ENCODE measurements at regions not wholly inside any gene's neighbourhood (a gene's known extent, or its start where the extent isn't known, plus 50 kb on each side); places are given as distances from the start of the nearest gene placed in this dataset.

GRCh38 chr2:122816803-122817202 lies 1061.4 kb downstream of the TSN start:
- no peak for TF ChIP-seq CTCF (IDR thresholded peaks at IDR 0.05)
- no peaks in the 10 kb centered on the region for H3K27me3 Mint-ChIP-seq (ENCODE audit: unreplicated experiment)
- no peak overlapping the region for H3K27ac Mint-ChIP-seq (ENCODE audit: unreplicated experiment)
- H3K36me3 Mint-ChIP-seq (ENCODE audit: unreplicated experiment), result no peaks in the 10 kb centered on the region
- H3K4me3 Mint-ChIP-seq (ENCODE audit: unreplicated experiment), result no peak overlapping the region
- DNase-seq (ENCODE audit: extremely low spot score, unreplicated experiment), result no peak
- peaks cover 7% of the 10 kb centered on the region for H3K9me3 Mint-ChIP-seq (ENCODE audit: unreplicated experiment)
- H3K4me1 Mint-ChIP-seq (ENCODE audit: unreplicated experiment), result no peaks in the 10 kb centered on the region

GRCh38 chr2:122822319-122822718 lies 1066.9 kb downstream of the TSN start:
- Mint-ChIP-seq H3K4me1 (ENCODE audit: unreplicated experiment) (no peaks in the 10 kb centered on the region), H3K27me3 (ENCODE audit: unreplicated experiment) (no peaks in the 10 kb centered on the region), H3K9me3 (ENCODE audit: unreplicated experiment) (no peaks in the 10 kb centered on the region), H3K36me3 (ENCODE audit: unreplicated experiment) (no peaks in the 10 kb centered on the region), H3K27ac (ENCODE audit: unreplicated experiment) (no peak overlapping the region), H3K4me3 (ENCODE audit: unreplicated experiment) (no peak overlapping the region)
- TF ChIP-seq CTCF (IDR thresholded peaks at IDR 0.05), result no peak
- no peak for DNase-seq (ENCODE audit: extremely low spot score, unreplicated experiment)

- no peak overlapping the region for H3K4me3 Mint-ChIP-seq (ENCODE audit: unreplicated experiment)
- DNase-seq (ENCODE audit: extremely low spot score, unreplicated experiment), result no peak
- H3K36me3 Mint-ChIP-seq (ENCODE audit: unreplicated experiment), result no peaks in the 10 kb centered on the region
Observed at GRCh38 chr2:122830157-122830556, 1074.7 kb downstream of the TSN start.

DNA sequence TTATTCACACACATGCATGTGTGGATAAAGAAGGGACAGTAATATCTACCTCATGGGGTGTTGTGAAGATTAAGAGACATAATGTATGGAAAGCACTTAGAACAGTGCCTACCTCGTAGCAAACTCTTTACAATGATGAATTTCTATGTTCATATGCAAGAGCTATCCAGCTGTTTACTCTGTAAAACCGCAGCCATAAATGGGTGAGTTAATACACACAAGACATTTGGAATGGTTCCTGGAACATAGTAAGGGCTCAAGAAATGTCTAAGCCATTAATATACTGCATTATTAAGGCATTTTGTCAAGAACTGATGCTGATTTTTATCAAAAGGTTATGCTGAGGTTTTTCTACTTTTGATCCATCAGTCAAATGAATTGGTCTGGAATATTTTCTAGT lies 1076.2 kb downstream of the TSN start:
- TF ChIP-seq CTCF (IDR thresholded peaks at IDR 0.05), result no peak
- Mint-ChIP-seq H3K4me3 (ENCODE audit: unreplicated experiment) (no peak overlapping the region), H3K36me3 (ENCODE audit: unreplicated experiment) (no peaks in the 10 kb centered on the region), H3K27me3 (ENCODE audit: unreplicated experiment) (no peaks in the 10 kb centered on the region), H3K27ac (ENCODE audit: unreplicated experiment) (no peak overlapping the region), H3K9me3 (ENCODE audit: unreplicated experiment) (no peaks in the 10 kb centered on the region), H3K4me1 (ENCODE audit: unreplicated experiment) (no peaks in the 10 kb centered on the region)
- DNase-seq (ENCODE audit: extremely low spot score, unreplicated experiment), result no peak

More at GRCh38 chr2:122830157-122830556, 1074.7 kb downstream of the TSN start:
- TF ChIP-seq CTCF (IDR thresholded peaks at IDR 0.05), result no peak
- no peaks in the 10 kb centered on the region for H3K9me3 Mint-ChIP-seq (ENCODE audit: unreplicated experiment)
- no peak overlapping the region for H3K27ac Mint-ChIP-seq (ENCODE audit: unreplicated experiment)
- H3K4me1 Mint-ChIP-seq (ENCODE audit: unreplicated experiment), result no peaks in the 10 kb centered on the region
- H3K27me3 Mint-ChIP-seq (ENCODE audit: unreplicated experiment), result no peaks in the 10 kb centered on the region

DNA sequence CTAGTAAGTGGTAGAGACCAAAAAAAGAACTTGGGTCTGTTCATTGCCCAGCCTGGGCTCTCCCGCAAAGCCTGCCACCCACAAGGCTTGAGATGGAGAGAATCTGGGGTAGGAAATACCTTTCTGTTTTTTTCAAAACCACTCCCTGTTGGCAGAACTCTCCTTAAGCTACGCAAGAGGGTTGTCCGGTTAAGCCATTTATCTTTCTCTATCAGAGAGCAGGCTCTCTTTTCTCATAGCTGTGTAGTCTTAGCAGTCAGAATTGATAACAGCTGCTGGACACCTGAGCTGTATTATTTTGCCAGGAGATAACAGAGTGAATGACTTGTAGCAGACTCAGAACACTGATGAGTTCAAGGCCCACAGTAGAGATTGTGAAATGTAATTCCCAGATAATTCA lies 1088.1 kb downstream of the TSN start:
- no peak for DNase-seq (ENCODE audit: extremely low spot score, unreplicated experiment)
- peaks cover 3% of the 10 kb centered on the region for H3K4me1 Mint-ChIP-seq (ENCODE audit: unreplicated experiment)
- H3K4me3 Mint-ChIP-seq (ENCODE audit: unreplicated experiment), result no peak overlapping the region
- H3K27me3 Mint-ChIP-seq (ENCODE audit: unreplicated experiment), result no peaks in the 10 kb centered on the region
- TF ChIP-seq CTCF (IDR thresholded peaks at IDR 0.05), result no peak
- peaks cover 5% of the 10 kb centered on the region for H3K9me3 Mint-ChIP-seq (ENCODE audit: unreplicated experiment)
- no peak overlapping the region for H3K27ac Mint-ChIP-seq (ENCODE audit: unreplicated experiment)
- H3K36me3 Mint-ChIP-seq (ENCODE audit: unreplicated experiment), result no peaks in the 10 kb centered on the region

Data from osteocyte (in vitro differentiated cells).